GM19023 (cell line): ENCODE measurements at regions not wholly inside any gene's neighbourhood (a gene's known extent, or its start where the extent isn't known, plus 50 kb on each side); places are given as distances from the start of the nearest gene placed in this dataset.
"Not testable (repeated sequence)": the region's sequence is repeated elsewhere in the genome, so short reads cannot be mapped to it uniquely, and the experiment has no call there.

ENCODE experiments used
- ATAC-seq: cut with Tn5 transposase; IDR thresholded peaks from one replicate; pipeline ENCODE4 v1.9.1; 2021; ENCODE audit warnings: mild to moderate bottlenecking, moderate library complexity; ENCODE audit not compliant: unreplicated experiment

DNA sequence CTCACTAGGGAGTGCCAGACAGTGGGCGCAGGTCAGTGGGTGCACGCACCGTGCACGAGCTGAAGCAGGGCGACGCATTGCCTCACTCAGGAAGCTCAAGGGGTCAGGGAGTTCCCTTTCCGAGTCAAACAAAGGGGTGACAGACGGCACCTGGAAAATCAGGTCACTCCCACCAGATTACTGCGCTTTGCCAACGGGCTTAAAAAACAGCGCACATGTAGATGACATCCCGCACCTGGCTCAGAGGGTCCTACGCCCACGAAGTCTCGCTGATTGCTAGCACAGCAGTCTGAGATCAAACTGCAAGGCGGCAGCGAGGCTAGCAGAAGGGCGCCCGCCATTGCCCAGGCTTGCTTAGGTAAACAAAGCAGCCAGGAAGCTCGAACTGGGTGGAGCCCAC lies 428.5 kb upstream of the SLC39A10 start:
- not testable (repeated sequence) for ATAC-seq

DNA sequence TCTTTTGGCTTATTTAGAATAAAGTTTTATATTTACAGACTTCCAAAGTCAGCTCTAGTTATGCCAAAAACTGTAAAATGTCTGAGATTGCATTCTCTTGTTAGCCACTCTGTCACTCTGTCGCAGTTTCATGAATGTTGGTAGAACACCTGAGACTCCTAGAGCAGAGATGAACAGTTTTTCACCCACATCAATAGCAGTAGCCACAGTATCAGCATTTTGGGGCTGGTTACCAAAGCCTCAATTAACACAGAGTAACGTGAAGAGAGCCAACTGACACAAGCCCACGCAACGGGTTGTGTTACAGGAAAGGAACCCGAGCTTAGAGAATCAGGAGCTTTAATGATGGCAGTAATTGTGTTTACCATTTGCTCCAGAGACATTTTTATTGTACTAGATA lies 443.0 kb upstream of the SLC39A10 start:
- no peak for ATAC-seq

- ATAC-seq: no peak
These were observed 444.4 kb upstream of the SLC39A10 start for GRCh38 chr2:195212586-195212985.

- no peak for ATAC-seq
These were observed 454.7 kb upstream of the SLC39A10 start for GRCh38 chr2:195202163-195202845.

GRCh38 chr2:195199864-195200263 lies 457.2 kb upstream of the SLC39A10 start:
- ATAC-seq: no peak

- no peak for ATAC-seq
These were observed 475.8 kb upstream of the SLC39A10 start for GRCh38 chr2:195181059-195181705.

DNA sequence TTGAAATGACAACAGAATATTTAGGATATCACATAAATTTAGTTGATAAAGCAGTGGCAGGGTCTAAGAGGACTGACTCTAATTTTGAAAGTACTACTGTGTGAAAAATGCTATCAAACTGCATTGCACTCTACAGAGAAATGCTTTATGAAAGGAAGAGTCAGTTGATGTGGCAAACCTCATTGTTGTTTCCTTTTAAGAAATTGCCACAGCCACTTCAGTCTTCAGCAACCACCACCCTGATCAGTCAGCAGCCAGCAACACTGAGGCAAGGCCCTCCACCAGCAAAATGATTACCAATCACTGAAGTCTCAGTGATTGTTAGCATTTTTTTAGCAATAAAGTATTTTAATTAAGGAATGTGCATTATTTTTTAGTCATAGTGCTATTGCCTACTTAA lies 488.7 kb upstream of the SLC39A10 start:
- no peak for ATAC-seq

DNA sequence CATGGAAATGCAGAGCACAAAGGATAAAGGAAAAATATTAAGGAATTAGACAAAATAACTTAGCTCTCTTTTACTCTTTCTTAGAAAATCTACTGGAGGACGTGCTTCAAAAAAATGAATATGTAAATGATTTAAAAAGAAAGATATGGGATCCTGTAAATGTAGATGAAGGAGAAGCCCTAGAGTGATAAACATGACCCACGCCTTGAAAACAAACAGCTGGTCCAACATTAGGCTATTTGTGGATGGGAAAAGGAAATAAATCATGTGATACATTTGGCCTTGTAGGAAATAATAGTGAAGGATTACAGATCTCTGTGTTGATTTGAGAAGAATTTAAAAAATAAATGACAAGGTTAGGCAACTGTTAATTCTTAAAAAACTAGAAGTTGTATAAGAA lies 492.1 kb upstream of the SLC39A10 start:
- no peak for ATAC-seq

- no peak for ATAC-seq
These were observed 494.1 kb upstream of the SLC39A10 start for GRCh38 chr2:195162918-195163317.

DNA sequence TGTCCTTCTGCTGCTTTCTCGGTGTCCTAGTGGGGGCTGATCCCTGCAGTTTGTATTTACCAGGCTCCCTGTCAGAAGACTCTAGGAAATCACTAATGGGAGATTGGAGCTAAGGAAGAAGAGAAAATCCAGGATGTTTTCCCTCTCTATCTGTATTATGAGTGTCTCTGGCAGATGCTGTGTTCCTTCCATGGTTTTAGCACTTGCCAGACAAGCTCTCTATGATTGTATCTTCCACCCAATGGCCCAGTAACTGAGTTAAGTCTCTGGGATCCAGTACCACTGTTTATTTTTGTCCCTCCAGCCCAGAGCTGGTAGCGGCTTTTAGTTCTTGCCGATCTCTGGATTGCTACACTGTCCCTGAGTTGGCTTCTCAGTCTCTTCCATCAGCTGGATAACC lies 494.8 kb upstream of the SLC39A10 start:
- ATAC-seq: no peak

GRCh38 chr2:195160963-195161362 lies 496.1 kb upstream of the SLC39A10 start:
- ATAC-seq: no peak

DNA sequence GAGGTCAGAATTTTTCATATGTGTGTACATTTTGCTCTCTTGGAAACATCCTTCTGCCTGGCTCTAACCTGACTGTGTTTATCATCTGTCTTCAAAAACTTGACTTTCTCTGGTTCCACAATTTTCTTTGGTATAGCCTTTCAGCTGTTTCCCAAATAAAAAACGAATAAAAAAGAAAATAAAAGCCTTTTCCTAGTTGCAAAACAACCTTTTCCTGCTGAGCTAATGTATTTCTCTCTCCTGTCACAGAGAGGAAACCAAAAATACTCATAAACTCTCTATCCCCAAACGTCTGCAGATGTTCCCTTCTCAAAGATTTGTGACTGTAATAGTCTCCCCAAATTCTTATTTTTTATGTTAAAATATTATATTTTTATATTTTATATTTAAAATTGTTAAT lies 505.3 kb upstream of the SLC39A10 start:
- ATAC-seq: no peak

DNA sequence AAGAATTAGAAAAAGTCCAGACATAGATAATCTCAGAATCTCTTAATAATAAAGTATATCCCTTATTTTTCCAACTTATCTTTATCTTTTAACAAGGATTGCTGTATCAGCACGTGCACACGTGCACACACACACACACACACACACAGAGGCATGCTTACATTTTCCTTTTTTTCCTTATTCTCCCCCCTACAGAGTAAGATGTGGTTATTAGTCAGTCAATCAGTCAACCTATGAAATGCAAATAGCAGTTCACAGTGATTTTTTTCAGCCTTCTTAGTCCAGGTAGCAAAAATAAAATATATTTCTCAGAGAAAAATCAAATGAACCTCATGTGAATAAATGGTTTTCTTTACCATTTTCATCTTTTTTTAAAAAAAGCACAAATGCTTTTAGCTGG lies 506.2 kb upstream of the SLC39A10 start:
- ATAC-seq: no peak

GRCh38 chr2:195148004-195148403 lies 509.0 kb upstream of the SLC39A10 start:
- ATAC-seq: no peak

GRCh38 chr2:195146761-195147541 lies 510.1 kb upstream of the SLC39A10 start:
- ATAC-seq: no peak

GRCh38 chr2:195138435-195138834 lies 518.6 kb upstream of the SLC39A10 start:
- ATAC-seq: no peak

DNA sequence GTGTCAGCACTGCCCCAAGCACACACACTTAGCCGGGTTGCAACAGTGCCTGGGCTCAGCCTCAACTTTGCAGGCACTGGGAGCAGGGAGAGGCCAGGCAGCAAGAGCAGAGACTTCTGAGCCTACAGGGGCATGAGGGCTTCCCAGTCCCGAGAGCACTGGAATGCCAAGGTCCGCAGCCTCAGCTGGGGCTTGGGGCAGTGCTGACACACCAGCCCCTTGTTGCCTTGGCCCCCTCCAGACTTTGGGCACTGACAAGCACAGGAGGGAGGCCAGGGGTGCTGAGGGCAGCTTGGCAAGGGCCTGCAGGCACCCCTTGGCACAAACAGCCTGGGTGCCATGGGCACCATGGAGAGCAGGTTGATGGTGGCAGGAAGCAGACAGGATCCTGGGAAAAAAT lies 531.1 kb upstream of the SLC39A10 start:
- not testable (repeated sequence) for ATAC-seq

GRCh38 chr2:195124391-195125079 lies 532.5 kb upstream of the SLC39A10 start:
- ATAC-seq: no peak

GRCh38 chr2:195122653-195123052 lies 534.4 kb upstream of the SLC39A10 start:
- ATAC-seq: no peak

DNA sequence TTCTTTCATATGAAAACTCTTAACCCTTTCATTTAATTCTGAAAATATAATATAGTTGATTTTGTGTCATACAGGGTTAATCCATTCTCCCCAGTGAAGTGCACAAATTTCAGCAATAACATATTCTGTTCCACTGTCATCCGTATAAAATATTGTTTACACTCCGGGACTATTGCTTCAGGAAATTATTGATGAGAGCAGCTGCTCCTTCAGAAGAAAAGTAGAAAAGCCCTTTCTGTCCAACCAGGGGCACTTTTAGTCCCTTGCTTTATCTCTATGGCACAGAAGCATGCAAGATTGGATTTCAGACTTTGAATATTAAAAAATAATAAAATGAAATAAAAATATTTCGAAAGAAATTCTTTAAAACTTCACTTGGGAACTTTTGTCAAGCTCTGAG lies 535.7 kb upstream of the SLC39A10 start:
- no peak for ATAC-seq

DNA sequence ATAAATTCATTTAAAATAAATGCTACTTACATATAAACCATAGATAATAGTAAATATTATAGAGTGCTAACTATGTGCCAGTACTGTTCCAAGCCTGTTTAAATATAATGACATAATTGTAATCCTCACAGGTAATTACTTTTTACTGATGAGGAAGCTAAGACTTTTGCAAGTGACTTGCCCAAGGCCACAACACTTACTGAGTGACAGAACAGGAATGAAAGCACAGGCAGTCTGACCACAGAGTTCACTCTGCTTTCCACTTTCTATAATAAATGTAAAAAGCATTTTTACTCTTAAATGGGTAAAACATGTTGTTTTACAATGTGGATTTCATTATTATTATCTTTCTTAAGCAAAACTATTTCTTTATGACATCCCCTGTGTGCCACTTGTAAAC lies 537.8 kb upstream of the SLC39A10 start:
- no peak for ATAC-seq
